ENCODE measurements at regions not wholly inside any gene's neighbourhood (a gene's known extent, or its start where the extent isn't known, plus 50 kb on each side); places are given as distances from the start of the nearest gene placed in this dataset.

DNA sequence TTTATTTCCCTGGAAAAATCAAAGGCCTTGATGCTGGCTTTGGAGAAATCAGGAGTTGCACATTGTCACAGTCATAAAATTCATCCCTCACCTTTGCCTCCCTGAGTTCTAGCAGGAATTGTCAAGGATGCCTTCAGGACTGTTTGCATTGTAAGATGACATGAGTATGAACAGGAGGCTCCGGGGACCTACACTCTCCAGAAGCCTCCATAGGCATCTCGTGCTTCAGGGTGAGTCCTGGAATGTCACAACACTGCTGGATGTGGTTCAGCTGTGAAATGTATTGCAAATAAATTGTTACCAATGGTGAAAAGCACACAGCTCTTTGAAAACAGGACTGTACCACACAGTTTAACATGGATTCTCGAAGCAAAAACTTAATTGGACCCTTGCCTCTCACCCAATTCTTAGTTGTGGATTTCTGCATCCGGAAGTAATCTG is 535.4 kb upstream of the C16orf82 start:
- ChIA-PET POLR2A (no interaction called here), CTCF (no interaction called here)
- H3K4me1 Mint-ChIP-seq (ENCODE audit: low read depth, unreplicated experiment): no peaks in the 10 kb centered on the region
- no peaks in the 10 kb centered on the region for H3K36me3 ChIP-seq (ENCODE audit: control insufficient read depth, insufficient read depth, low read length)
- H3K9me3 Mint-ChIP-seq (ENCODE audit: unreplicated experiment): no peaks in the 10 kb centered on the region
- no peaks in the 10 kb centered on the region for H3K27me3 ChIP-seq (replicated peaks; ENCODE audit: control insufficient read depth, insufficient read depth, low read length)
- no peaks in the 10 kb centered on the region for H3K9me3 ChIP-seq
- peaks cover 3% of the 10 kb centered on the region for H3K27me3 Mint-ChIP-seq (ENCODE audit: insufficient read depth, unreplicated experiment)
- DNase-seq: no peak
- no peak overlapping the region for H3K4me3 ChIP-seq (ENCODE audit: low read depth, low read length)
- H3K4me1 ChIP-seq: no peaks in the 10 kb centered on the region
- no peak overlapping the region for H3K4me3 Mint-ChIP-seq (ENCODE audit: unreplicated experiment)
- no peak for TF ChIP-seq CTCF (IDR thresholded peaks at IDR 0.05; ENCODE audit: insufficient read depth in 1 of 2, low read depth in 1 of 2, low read length in 1 of 2, severe bottlenecking in 1 of 2, unreplicated experiment in 1 of 2)
- H3K27ac Mint-ChIP-seq (ENCODE audit: unreplicated experiment): no peak overlapping the region
- no peaks in the 10 kb centered on the region for H3K36me3 Mint-ChIP-seq (ENCODE audit: insufficient read depth, unreplicated experiment)
- BruUV-seq (replicated peaks): no TSS peak
- intact Hi-C loops (cut with micrococcal nuclease; ENCODE audit: unreplicated experiment): no loop called here

DNA sequence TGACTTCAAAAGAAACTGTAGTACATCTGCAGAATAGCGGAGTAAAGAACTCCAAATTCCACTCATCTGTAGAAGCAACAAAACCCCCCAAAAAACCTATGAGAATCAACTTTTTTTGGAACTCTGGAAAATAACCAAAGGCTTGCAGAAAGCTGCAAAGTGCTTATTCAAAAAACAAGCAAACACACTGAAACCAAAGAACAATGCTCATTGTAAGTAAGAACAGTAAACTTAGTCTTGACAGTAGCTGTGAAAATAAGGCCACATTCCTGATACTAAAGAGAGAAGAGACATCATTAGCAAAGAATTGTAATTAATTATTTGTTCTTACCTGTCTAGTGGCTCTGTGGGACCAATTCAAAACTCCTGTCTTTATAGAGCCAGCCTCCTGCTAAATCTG is 534.3 kb upstream of the C16orf82 start:
- TF ChIP-seq CTCF (IDR thresholded peaks at IDR 0.05; ENCODE audit: insufficient read depth in 1 of 2, low read depth in 1 of 2, low read length in 1 of 2, severe bottlenecking in 1 of 2, unreplicated experiment in 1 of 2): no peak
- H3K4me1 ChIP-seq: no peaks in the 10 kb centered on the region
- no peaks in the 10 kb centered on the region for H3K27me3 ChIP-seq (replicated peaks; ENCODE audit: control insufficient read depth, insufficient read depth, low read length)
- H3K9me3 ChIP-seq: no peaks in the 10 kb centered on the region
- DNase-seq: no peak
- Mint-ChIP-seq H3K4me1 (ENCODE audit: low read depth, unreplicated experiment) (no peaks in the 10 kb centered on the region), H3K27me3 (ENCODE audit: insufficient read depth, unreplicated experiment) (peaks cover 2% of the 10 kb centered on the region), H3K27ac (ENCODE audit: unreplicated experiment) (no peak overlapping the region), H3K4me3 (ENCODE audit: unreplicated experiment) (no peak overlapping the region), H3K9me3 (ENCODE audit: unreplicated experiment) (no peaks in the 10 kb centered on the region), H3K36me3 (ENCODE audit: insufficient read depth, unreplicated experiment) (no peaks in the 10 kb centered on the region)
- ChIA-PET POLR2A (no interaction called here), CTCF (no interaction called here)
- no peaks in the 10 kb centered on the region for H3K36me3 ChIP-seq (ENCODE audit: control insufficient read depth, insufficient read depth, low read length)
- no TSS peak for BruUV-seq (replicated peaks)
- intact Hi-C loops (cut with micrococcal nuclease; ENCODE audit: unreplicated experiment): no loop called here
- H3K4me3 ChIP-seq (ENCODE audit: low read depth, low read length): no peak overlapping the region

GRCh38 chr16:26542198-26542597 is 524.5 kb upstream of the C16orf82 start:
- DNase-seq: no peak
- no peaks in the 10 kb centered on the region for H3K9me3 Mint-ChIP-seq (ENCODE audit: unreplicated experiment)
- CTCF ChIA-PET: no interaction called here
- Histone ChIP-seq H3K27me3 (replicated peaks; ENCODE audit: control insufficient read depth, insufficient read depth, low read length) (no peaks in the 10 kb centered on the region), H3K4me1 (no peaks in the 10 kb centered on the region), H3K9me3 (no peaks in the 10 kb centered on the region), H3K4me3 (ENCODE audit: low read depth, low read length) (no peak overlapping the region), H3K36me3 (ENCODE audit: control insufficient read depth, insufficient read depth, low read length) (no peaks in the 10 kb centered on the region)
- no peak for TF ChIP-seq CTCF (IDR thresholded peaks at IDR 0.05; ENCODE audit: insufficient read depth in 1 of 2, low read depth in 1 of 2, low read length in 1 of 2, severe bottlenecking in 1 of 2, unreplicated experiment in 1 of 2)
- no TSS peak for BruUV-seq (replicated peaks)
- intact Hi-C loops (cut with micrococcal nuclease; ENCODE audit: unreplicated experiment): no loop called here
- H3K36me3 Mint-ChIP-seq (ENCODE audit: insufficient read depth, unreplicated experiment): no peaks in the 10 kb centered on the region
- peaks cover 3% of the 10 kb centered on the region for H3K27me3 Mint-ChIP-seq (ENCODE audit: insufficient read depth, unreplicated experiment)
- POLR2A ChIA-PET: no interaction called here
- H3K4me3 Mint-ChIP-seq (ENCODE audit: unreplicated experiment): no peak overlapping the region
- H3K4me1 Mint-ChIP-seq (ENCODE audit: low read depth, unreplicated experiment): no peaks in the 10 kb centered on the region
- no peak overlapping the region for H3K27ac Mint-ChIP-seq (ENCODE audit: unreplicated experiment)
